GM23248 (cell line): ENCODE measurements at regions not wholly inside any gene's neighbourhood (a gene's known extent, or its start where the extent isn't known, plus 50 kb on each side); places are given as distances from the start of the nearest gene placed in this dataset.

Experiments used
- DNase-seq: peaks from one replicate; pipeline ENCODE4 v3.0.0-alpha.2; 2015
- H2AFZ ChIP-seq: fragments of 200-600 bp; sonication (generic); 2 replicates; pipeline ENCODE4 v1.6.1; 2016; ENCODE audit warnings: antibody characterized with exemption
- H3F3A ChIP-seq: fragments of 200-600 bp; sonication (generic); 2 replicates; pipeline ENCODE4 v1.6.1; 2016; ENCODE audit warnings: mild to moderate bottlenecking, antibody characterized with exemption, mixed run types; ENCODE audit not compliant: insufficient read depth
- H3K27ac ChIP-seq: fragments of 200-600 bp; sonication (generic); 2 replicates; pipeline ENCODE4 v1.5.1; 2016; ENCODE audit warnings: mild to moderate bottlenecking
- H3K27me3 ChIP-seq: fragments of 200-600 bp; sonication (generic); replicated peaks from 2 replicates; pipeline ENCODE4 v1.6.1; 2016; ENCODE audit warnings: mild to moderate bottlenecking; ENCODE audit not compliant: insufficient read depth
- H3K36me3 ChIP-seq: fragments of 200-600 bp; sonication (generic); 2 replicates; pipeline ENCODE4 v1.6.1; 2016; ENCODE audit warnings: low read depth, mild to moderate bottlenecking
- H3K4me1 ChIP-seq: fragments of 200-600 bp; sonication (generic); 2 replicates; pipeline ENCODE4 v1.6.1; 2016; ENCODE audit warnings: mild to moderate bottlenecking; ENCODE audit not compliant: insufficient read depth
- H3K4me2 ChIP-seq: fragments of 200-600 bp; sonication (generic); one replicate; pipeline ENCODE4 v1.6.1; 2016; ENCODE audit warnings: mild to moderate bottlenecking; ENCODE audit not compliant: unreplicated experiment
- H3K4me3 ChIP-seq: fragments of 200-600 bp; sonication (generic); 2 replicates; pipeline ENCODE4 v1.5.1; 2016; ENCODE audit warnings: mild to moderate bottlenecking
- H3K79me2 ChIP-seq: fragments of 200-600 bp; sonication (generic); 2 replicates; pipeline ENCODE4 v1.6.1; 2016; ENCODE audit warnings: mild to moderate bottlenecking; ENCODE audit not compliant: insufficient read depth
- H3K9ac ChIP-seq: fragments of 200-600 bp; sonication (generic); 2 replicates; pipeline ENCODE4 v1.6.1; 2016; ENCODE audit warnings: mild to moderate bottlenecking
- H3K9me2 ChIP-seq: fragments of 200-600 bp; sonication (generic); 2 replicates; pipeline ENCODE4 v1.6.1; 2016; ENCODE audit warnings: mixed run types, mild to moderate bottlenecking, moderate library complexity; ENCODE audit not compliant: insufficient read depth
- H3K9me3 ChIP-seq: fragments of 200-600 bp; sonication (generic); one replicate; pipeline ENCODE4 v1.6.1; 2017; ENCODE audit warnings: low read depth
- H4K20me1 ChIP-seq: fragments of 200-600 bp; sonication (generic); 2 replicates; pipeline ENCODE4 v1.6.0; 2016; ENCODE audit not compliant: insufficient read depth
- EZH2 ChIP-seq: fragments of 200-600 bp; sonication (generic); IDR thresholded peaks from 2 replicates; pipeline ENCODE4 v1.6.1; 2018; ENCODE audit warnings: antibody characterized with exemption, mild to moderate bottlenecking; ENCODE audit not compliant: insufficient read depth, poor library complexity, severe bottlenecking
- EZH2phosphoT487 ChIP-seq: fragments of 200-600 bp; sonication (generic); IDR thresholded peaks from 2 replicates; pipeline ENCODE4 v1.6.1; 2018; ENCODE audit warnings: antibody characterized with exemption, moderate library complexity, mild to moderate bottlenecking, low read depth; ENCODE audit not compliant: insufficient read depth
- WGBS, 2 experiments: methylation state at CpG; one replicate each; pipeline ENCODE4 v1.1.6; 2015 to 2017; ENCODE audit warnings: low lambda C conversion rate in 2 of 2, low coverage in 1 of 2; ENCODE audit errors: missing lambda C conversion rate in 2 of 2; 5-methylcytosine and 5-hydroxymethylcytosine counted together
- in situ Hi-C: fragments of 300-500 bp; cut with MboI; formaldehyde crosslinking; loops from 2 replicates; pipeline ENCODE4 v1.15.0; 2020

DNA sequence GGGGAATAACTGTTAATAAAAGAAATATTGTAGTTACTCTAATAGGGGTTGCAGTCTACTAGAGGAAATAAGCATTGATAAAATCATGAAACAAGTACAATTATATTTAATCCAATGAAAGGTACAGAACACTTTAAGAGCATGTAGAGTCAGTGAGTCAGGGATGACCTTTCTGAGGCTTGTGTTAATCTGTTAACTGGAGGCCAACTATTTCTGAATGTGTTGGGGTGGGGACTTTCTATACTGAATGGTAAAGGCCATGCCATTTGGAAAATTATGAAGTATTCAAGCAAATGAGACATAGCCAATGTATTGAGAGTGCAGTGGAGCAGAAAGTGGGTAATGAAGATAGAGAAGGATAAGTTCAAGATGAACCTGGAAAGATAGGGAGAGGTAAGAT lies 646.2 kb downstream of the ADGRL2 start:
- no peak for DNase-seq
- Histone ChIP-seq H3K9me2 (no peaks in the 10 kb centered on the region), H4K20me1 (no peaks in the 10 kb centered on the region), H2AFZ (no peak overlapping the region), H3K4me3 (no peak overlapping the region), H3F3A (no peaks in the 10 kb centered on the region), H3K27ac (no peak overlapping the region), H3K36me3 (no peaks in the 10 kb centered on the region), H3K9me3 (no peaks in the 10 kb centered on the region), H3K27me3 (no peaks in the 10 kb centered on the region), H3K79me2 (no peaks in the 10 kb centered on the region), H3K4me2 (no peak overlapping the region), H3K9ac (no peak overlapping the region), H3K4me1 (no peaks in the 10 kb centered on the region)
- in situ Hi-C loops, result no loop called here
- TF ChIP-seq EZH2phosphoT487 (no peak), EZH2 (no peak)

DNA sequence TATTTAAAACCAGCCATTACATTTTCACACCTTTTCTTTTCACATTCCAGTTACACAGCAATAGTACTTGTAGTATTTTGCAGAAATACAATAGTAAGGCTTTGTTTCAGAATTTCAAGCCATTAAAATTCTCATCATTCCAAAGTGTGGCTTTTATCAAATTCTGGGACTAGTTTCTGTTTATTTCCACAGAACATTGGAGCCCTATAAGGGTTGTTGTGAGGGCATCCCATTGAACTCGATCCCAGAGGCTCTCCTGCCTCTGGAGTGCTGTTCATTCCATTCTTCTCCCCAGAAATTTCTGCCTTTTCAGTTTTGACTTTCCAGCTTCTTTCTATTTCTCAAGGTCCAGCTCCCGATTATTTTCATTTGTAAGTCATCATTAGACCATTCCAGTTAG lies 645.5 kb downstream of the ADGRL2 start:
- WGBS, 2 experiments, result 0 to 4% methylated on average over 2 of the region's 2 CpGs
- no peak for DNase-seq
- no peak overlapping the region for H3K4me3 ChIP-seq
- no peaks in the 10 kb centered on the region for H3K4me1 ChIP-seq
- no peaks in the 10 kb centered on the region for H3F3A ChIP-seq
- H3K4me2 ChIP-seq, result no peak overlapping the region
- H3K9me2 ChIP-seq, result no peaks in the 10 kb centered on the region
- H3K27ac ChIP-seq, result no peak overlapping the region
- no peak overlapping the region for H2AFZ ChIP-seq
- in situ Hi-C loops, result no loop called here
- H3K9me3 ChIP-seq, result no peaks in the 10 kb centered on the region
- no peaks in the 10 kb centered on the region for H4K20me1 ChIP-seq
- H3K79me2 ChIP-seq, result no peaks in the 10 kb centered on the region
- no peaks in the 10 kb centered on the region for H3K36me3 ChIP-seq
- TF ChIP-seq EZH2phosphoT487, result no peak
- no peak for TF ChIP-seq EZH2
- H3K27me3 ChIP-seq, result no peaks in the 10 kb centered on the region
- H3K9ac ChIP-seq, result no peak overlapping the region

DNA sequence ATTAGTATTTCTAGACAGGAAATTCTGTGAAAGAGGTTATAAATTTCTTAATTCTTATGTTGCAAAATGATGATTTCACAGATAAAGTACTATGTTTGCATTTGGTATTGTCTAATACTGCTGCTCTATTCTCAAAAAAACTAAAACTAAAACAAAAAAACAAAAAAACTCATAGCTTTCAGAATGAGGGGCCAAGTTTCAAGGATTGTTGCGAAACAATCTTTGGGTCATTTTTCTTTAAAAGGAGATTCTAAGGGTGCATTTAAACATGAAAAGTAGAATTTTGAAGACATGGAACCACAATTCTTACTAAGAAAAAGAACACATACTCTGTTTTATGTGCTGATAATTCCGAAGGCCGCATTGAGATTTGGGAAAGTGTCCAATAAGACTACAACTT lies 645.1 kb downstream of the ADGRL2 start:
- Histone ChIP-seq H3K4me1 (no peaks in the 10 kb centered on the region), H4K20me1 (no peaks in the 10 kb centered on the region), H3K36me3 (no peaks in the 10 kb centered on the region), H2AFZ (no peak overlapping the region), H3K27ac (no peak overlapping the region), H3K27me3 (no peaks in the 10 kb centered on the region), H3K9ac (no peak overlapping the region), H3K79me2 (no peaks in the 10 kb centered on the region), H3F3A (no peaks in the 10 kb centered on the region), H3K4me3 (no peak overlapping the region), H3K4me2 (no peak overlapping the region), H3K9me3 (no peaks in the 10 kb centered on the region), H3K9me2 (no peaks in the 10 kb centered on the region)
- DNase-seq, result no peak
- in situ Hi-C loops, result no loop called here
- WGBS, 2 experiments, result 12 to 17% methylated on average over 3 of the region's 3 CpGs
- TF ChIP-seq EZH2 (no peak), EZH2phosphoT487 (no peak)

DNA sequence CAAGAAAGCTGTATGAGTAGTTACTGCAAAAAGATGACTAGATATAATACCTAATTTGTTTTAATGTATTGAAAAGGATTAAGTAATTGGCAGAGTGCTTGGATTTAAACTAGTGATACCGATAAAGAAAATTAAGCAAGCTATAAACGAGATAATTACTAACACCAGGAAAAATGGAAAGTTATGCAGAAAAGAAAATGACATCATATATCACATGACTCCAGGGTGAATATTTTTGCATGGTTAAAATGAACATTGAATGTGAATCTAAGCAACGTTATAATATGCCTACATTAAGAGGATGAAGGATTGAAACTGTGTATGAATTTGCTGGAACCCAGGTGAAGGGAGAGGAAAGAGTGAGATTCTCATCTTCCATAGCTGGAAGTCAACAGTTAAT lies 644.4 kb downstream of the ADGRL2 start:
- no peak for DNase-seq
- no peak overlapping the region for H3K9ac ChIP-seq
- H3K4me1 ChIP-seq, result no peaks in the 10 kb centered on the region
- no peaks in the 10 kb centered on the region for H3F3A ChIP-seq
- H3K27ac ChIP-seq, result no peak overlapping the region
- WGBS, 2 experiments, result 13 to 14% methylated on average over 3 of the region's 3 CpGs
- TF ChIP-seq EZH2phosphoT487, result no peak
- no peak for TF ChIP-seq EZH2
- H3K36me3 ChIP-seq, result no peaks in the 10 kb centered on the region
- no peaks in the 10 kb centered on the region for H3K27me3 ChIP-seq
- H3K4me3 ChIP-seq, result no peak overlapping the region
- H4K20me1 ChIP-seq, result no peaks in the 10 kb centered on the region
- H3K9me3 ChIP-seq, result no peaks in the 10 kb centered on the region
- no peak overlapping the region for H2AFZ ChIP-seq
- no peak overlapping the region for H3K4me2 ChIP-seq
- no peaks in the 10 kb centered on the region for H3K9me2 ChIP-seq
- in situ Hi-C loops, result no loop called here
- H3K79me2 ChIP-seq, result no peaks in the 10 kb centered on the region

DNA sequence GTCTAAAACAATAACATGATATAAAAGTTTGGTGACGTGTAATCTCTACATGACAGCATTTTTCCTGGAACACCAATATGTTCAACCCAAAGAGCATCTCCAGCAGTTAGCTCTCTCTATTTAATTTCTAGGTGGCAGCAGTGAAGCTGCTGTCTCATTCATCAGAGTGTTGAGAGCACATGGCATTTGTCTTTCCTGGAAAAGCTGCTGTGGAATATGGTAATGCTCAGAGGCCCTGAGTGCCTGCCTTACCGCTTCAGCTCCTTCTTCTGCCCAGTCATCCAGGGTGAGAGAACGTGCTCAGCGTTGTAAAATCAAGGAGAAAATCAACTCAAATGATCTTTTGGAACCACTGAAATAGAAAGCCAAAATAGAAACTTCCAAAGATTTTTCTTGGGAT lies 640.7 kb downstream of the ADGRL2 start:
- H3K4me2 ChIP-seq, result no peak overlapping the region
- in situ Hi-C loops, result no loop called here
- no peaks in the 10 kb centered on the region for H3K27me3 ChIP-seq
- H3K9me3 ChIP-seq, result no peaks in the 10 kb centered on the region
- 5 to 7% methylated on average over 4 of the region's 4 CpGs for WGBS, 2 experiments
- H3K79me2 ChIP-seq, result no peaks in the 10 kb centered on the region
- H3F3A ChIP-seq, result no peaks in the 10 kb centered on the region
- H3K4me3 ChIP-seq, result no peak overlapping the region
- no peak overlapping the region for H3K9ac ChIP-seq
- no peaks in the 10 kb centered on the region for H3K9me2 ChIP-seq
- TF ChIP-seq EZH2 (no peak), EZH2phosphoT487 (no peak)
- no peak overlapping the region for H3K27ac ChIP-seq
- no peak overlapping the region for H2AFZ ChIP-seq
- DNase-seq, result no peak
- H3K4me1 ChIP-seq, result no peaks in the 10 kb centered on the region
- no peaks in the 10 kb centered on the region for H4K20me1 ChIP-seq
- H3K36me3 ChIP-seq, result no peaks in the 10 kb centered on the region
